ENCODE measurements at regions not wholly inside any gene's neighbourhood (a gene's known extent, or its start where the extent isn't known, plus 50 kb on each side); places are given as distances from the start of the nearest gene placed in this dataset.
"Not testable (repeated sequence)": the region's sequence is repeated elsewhere in the genome, so short reads cannot be mapped to it uniquely, and the experiment has no call there.

DNA sequence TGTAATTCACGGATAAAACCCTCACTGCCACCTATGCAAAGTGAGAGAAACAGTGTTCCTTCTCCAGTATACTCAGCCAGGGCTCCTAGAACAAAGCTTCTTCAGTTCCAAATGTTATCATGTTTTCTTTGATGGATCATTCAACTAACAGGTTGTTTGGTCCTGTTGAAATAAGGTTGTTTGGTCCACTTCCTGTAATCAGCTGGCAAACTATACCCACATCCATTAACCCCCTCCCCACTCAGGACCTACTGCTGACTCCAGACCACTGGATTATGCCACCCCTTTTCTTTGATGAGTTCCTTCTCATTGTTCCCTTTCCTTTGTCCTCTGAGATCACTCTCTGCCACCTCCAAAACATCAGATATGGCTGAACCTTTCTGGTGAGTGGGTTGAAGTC lies 267.7 kb upstream of the USP25 start:
- POLR2A ChIA-PET: no interaction called here
- CTCF ChIA-PET: no interaction called here
- Histone ChIP-seq H3K27me3 (ENCODE audit: control insufficient read depth, insufficient read depth, low read length) (no peaks in the 10 kb centered on the region), H3K9me3 (ENCODE audit: control insufficient read depth, insufficient read depth, low read length) (no peaks in the 10 kb centered on the region), H3K27ac (ENCODE audit: low read depth, low read length) (no peak overlapping the region), H3K4me3 (ENCODE audit: low read depth, low read length) (no peak overlapping the region)
- DNase-seq (ENCODE audit: low read depth, low spot score): no peak
- TF ChIP-seq, protein P1, sequence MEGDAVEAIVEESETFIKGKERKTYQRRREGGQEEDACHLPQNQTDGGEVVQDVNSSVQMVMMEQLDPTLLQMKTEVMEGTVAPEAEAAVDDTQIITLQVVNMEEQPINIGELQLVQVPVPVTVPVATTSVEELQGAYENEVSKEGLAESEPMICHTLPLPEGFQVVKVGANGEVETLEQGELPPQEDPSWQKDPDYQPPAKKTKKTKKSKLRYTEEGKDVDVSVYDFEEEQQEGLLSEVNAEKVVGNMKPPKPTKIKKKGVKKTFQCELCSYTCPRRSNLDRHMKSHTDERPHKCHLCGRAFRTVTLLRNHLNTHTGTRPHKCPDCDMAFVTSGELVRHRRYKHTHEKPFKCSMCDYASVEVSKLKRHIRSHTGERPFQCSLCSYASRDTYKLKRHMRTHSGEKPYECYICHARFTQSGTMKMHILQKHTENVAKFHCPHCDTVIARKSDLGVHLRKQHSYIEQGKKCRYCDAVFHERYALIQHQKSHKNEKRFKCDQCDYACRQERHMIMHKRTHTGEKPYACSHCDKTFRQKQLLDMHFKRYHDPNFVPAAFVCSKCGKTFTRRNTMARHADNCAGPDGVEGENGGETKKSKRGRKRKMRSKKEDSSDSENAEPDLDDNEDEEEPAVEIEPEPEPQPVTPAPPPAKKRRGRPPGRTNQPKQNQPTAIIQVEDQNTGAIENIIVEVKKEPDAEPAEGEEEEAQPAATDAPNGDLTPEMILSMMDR (IDR thresholded peaks at IDR 0.05; ENCODE audit: low read depth, low read length): no peak

DNA sequence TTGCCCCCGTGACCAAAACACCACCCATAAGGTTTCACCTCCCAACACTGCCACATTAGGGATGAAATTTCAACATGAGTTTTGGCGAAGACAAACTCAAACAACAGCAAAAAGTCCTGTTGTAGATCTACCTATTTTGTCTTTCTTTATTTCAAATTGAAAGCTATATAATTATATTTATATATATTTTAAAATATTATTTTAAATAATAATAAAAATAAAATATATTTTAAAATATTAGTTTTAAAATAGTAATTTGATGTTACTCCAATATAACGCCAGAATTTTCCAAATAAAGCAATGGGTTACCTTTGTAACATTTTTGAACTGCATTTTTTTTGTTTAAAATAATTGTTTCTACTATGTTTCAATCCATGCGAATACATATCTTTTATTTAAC lies 263.5 kb upstream of the USP25 start:
- no peak for DNase-seq (ENCODE audit: low read depth, low spot score)
- POLR2A ChIA-PET: no interaction called here
- CTCF ChIA-PET: no interaction called here
- TF ChIP-seq, protein P1 (IDR thresholded peaks at IDR 0.05; ENCODE audit: low read depth, low read length): no peak
- no peak overlapping the region for H3K27ac ChIP-seq (ENCODE audit: low read depth, low read length)
- H3K27me3 ChIP-seq (ENCODE audit: control insufficient read depth, insufficient read depth, low read length): no peaks in the 10 kb centered on the region
- H3K9me3 ChIP-seq (ENCODE audit: control insufficient read depth, insufficient read depth, low read length): no peaks in the 10 kb centered on the region
- no peak overlapping the region for H3K4me3 ChIP-seq (ENCODE audit: low read depth, low read length)

DNA sequence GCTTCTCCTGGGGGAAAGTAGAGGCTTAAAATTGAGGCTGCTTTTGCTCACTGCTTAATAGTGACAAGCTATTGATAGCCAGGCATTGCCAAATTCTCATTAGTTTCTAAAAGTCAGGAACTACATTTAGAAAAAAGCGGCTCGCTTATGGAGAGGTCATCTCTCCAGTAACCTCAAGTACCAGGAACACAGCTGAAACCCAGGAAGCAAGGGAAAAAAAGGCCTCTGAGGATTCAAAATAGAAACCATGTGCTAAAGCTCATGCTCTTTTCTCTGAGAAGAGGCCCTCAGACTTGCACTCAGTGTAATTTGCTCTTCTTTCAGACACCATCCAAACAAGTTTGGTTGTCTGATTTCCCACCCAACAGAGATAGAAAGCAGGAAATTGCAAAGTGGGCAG lies 261.4 kb upstream of the USP25 start:
- Histone ChIP-seq H3K27me3 (ENCODE audit: control insufficient read depth, insufficient read depth, low read length) (no peaks in the 10 kb centered on the region), H3K9me3 (ENCODE audit: control insufficient read depth, insufficient read depth, low read length) (no peaks in the 10 kb centered on the region), H3K4me3 (ENCODE audit: low read depth, low read length) (no peak overlapping the region), H3K27ac (ENCODE audit: low read depth, low read length) (no peak overlapping the region)
- CTCF ChIA-PET: interaction anchor here (0.6 to 3.1 kb wide), 2 partner anchors 14 to 878 kb away, joined by 10 to 12 read pairs; no protein-coding TSS in a partner anchor
- no peak for DNase-seq (ENCODE audit: low read depth, low spot score)
- POLR2A ChIA-PET: no interaction called here
- TF ChIP-seq, protein P1 (IDR thresholded peaks at IDR 0.05; ENCODE audit: low read depth, low read length): no peak

DNA sequence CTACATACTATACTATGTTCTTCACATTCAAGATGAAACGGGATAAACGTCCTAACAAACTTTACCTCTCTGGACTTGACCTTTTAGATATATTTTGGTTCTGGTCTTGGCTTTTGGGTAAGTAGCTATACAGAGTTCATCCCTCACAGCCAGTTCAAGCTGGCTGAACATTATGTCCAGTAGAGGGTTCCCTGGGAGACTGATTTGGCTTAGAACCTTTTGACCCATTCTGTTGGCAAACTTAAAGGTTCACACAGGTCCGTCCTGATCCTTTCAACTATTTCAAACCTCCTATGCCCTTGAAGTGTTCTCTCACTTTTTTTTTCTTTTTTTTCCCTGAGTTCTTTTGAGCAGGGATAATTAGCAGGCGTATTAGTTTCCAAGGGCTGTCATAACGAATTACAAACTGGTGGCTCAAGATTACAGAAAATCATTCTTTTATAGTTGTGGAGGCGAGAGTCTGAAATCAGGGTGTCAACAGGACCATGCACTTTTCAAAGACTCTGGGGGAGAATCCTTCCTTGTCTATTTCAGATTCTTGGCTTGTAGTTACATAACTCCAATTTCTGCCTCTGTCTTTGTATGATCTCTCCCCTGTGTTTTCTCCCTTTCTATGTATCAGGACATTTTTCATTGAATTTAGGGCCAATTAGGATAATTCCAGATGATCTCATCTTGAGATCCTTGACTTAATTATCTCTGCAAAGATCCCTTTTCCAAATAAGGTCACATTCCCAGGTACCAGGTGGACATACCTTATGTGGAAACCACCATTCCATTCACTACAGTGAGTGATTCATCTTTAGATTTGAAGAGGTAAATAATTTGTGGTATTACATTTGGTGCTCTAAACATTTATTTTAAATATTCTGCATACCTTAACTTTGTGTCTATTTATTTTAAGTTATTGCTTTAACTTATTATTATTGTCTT lies 257.4 kb upstream of the USP25 start:
- POLR2A ChIA-PET: interaction anchor here (0.5 kb wide), 1 partner anchor 1443 kb away, joined by 4 read pairs; no protein-coding TSS in a partner anchor
- TF ChIP-seq, protein P1 (IDR thresholded peaks at IDR 0.05; ENCODE audit: low read depth, low read length): no peak
- CTCF ChIA-PET: no interaction called here
- Histone ChIP-seq H3K27me3 (ENCODE audit: control insufficient read depth, insufficient read depth, low read length) (no peaks in the 10 kb centered on the region), H3K27ac (ENCODE audit: low read depth, low read length) (no peak overlapping the region), H3K9me3 (ENCODE audit: control insufficient read depth, insufficient read depth, low read length) (no peaks in the 10 kb centered on the region), H3K4me3 (ENCODE audit: low read depth, low read length) (no peak overlapping the region)
- no peak for DNase-seq (ENCODE audit: low read depth, low spot score)

DNA sequence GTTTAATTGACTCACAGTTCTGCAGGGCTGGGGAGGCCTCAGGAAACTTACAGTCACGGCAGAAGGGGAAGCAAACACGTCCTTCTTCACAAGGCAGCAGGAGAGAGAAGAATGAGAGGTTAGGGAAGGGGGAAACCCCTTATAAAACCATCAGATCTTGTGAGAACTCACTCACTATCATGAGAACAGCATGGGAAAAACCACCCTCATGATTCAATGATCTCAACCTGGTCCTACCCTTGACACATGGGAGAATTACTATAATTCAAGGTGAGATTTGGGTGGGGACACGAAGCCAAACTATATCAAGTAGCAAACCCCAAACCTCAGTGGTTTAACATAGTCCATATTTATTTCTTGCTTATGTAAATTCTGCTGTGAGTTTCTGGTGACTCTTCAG lies 252.0 kb upstream of the USP25 start:
- H3K4me3 ChIP-seq (ENCODE audit: low read depth, low read length); H3K27ac ChIP-seq (ENCODE audit: low read depth, low read length); H3K27me3 ChIP-seq (ENCODE audit: control insufficient read depth, insufficient read depth, low read length); POLR2A ChIA-PET; H3K9me3 ChIP-seq (ENCODE audit: control insufficient read depth, insufficient read depth, low read length); DNase-seq (ENCODE audit: low read depth, low spot score): not testable (repeated sequence)
- CTCF ChIA-PET: interaction anchor here (0.6 kb wide), 1 partner anchor 116 kb away, joined by 3 read pairs; no protein-coding TSS in a partner anchor
